Peyer's patch (tissue), 4 donors: ENCODE measurements at regions not wholly inside any gene's neighbourhood (a gene's known extent, or its start where the extent isn't known, plus 50 kb on each side); places are given as distances from the start of the nearest gene placed in this dataset.

ENCODE experiments used
- DNase-seq, 3 donors: peaks; one replicate each; pipeline ENCODE4 v3.0.0-alpha.2; 2017 to 2019
- H3K27ac ChIP-seq, 4 donors: fragments of 200-600 bp; sonication (generic); one replicate each; pipeline ENCODE4 v1.5.1; 2016 to 2019
- H3K27me3 ChIP-seq, 2 donors: fragments of 200-600 bp; sonication (generic); one replicate each; pipeline ENCODE4 v1.5.1; 2019
- H3K36me3 ChIP-seq, 3 donors: fragments of 200-600 bp; sonication (generic); one replicate each; pipeline ENCODE4 v1.5.1; 2016 to 2019
- H3K4me1 ChIP-seq, 4 donors: fragments of 200-600 bp; sonication (generic); one replicate each; pipeline ENCODE4 v1.5.1; 2016 to 2019
- H3K4me3 ChIP-seq, 4 donors: fragments of 200-600 bp; sonication (generic); 1 replicate in 3 of 4; 2 replicates in 1 of 4; pipeline ENCODE4 v1.5.1; 2016 to 2019; ENCODE audit warnings: mild to moderate bottlenecking in 1 of 4
- H3K9me3 ChIP-seq, 4 donors: fragments of 200-600 bp; sonication (generic); one replicate each; pipeline ENCODE4 v1.5.1; 2016 to 2019; ENCODE audit warnings: mild to moderate bottlenecking in 1 of 4
- CTCF ChIP-seq, 6 experiments: fragments of 450-650 bp in 4 of 6; fragments of 200-600 bp in 2 of 6; sonication (generic) in 1 of 6; IDR thresholded peaks; one replicate each; pipeline ENCODE4 v1.5.1; 2017 to 2019; ENCODE audit warnings: antibody characterized with exemption in 6 of 6, mild to moderate bottlenecking in 3 of 6, moderate library complexity in 1 of 6
- POLR2A ChIP-seq, 2 donors: fragments of 450-650 bp; IDR thresholded peaks; one replicate each; pipeline ENCODE4 v1.5.1; 2017; ENCODE audit warnings: antibody characterized with exemption in 2 of 2, mild to moderate bottlenecking in 2 of 2, moderate library complexity in 2 of 2

- Histone ChIP-seq H3K27me3 (no peaks in the 10 kb centered on the region), H3K4me1 (no peaks in the 10 kb centered on the region), H3K27ac (no peak overlapping the region), H3K36me3 (no peaks in the 10 kb centered on the region), H3K4me3 (no peak overlapping the region), H3K9me3 (no peaks in the 10 kb centered on the region)
- TF ChIP-seq POLR2A (IDR thresholded peaks at IDR 0.05) = no peak
- TF ChIP-seq CTCF (IDR thresholded peaks at IDR 0.05) = no peak
- DNase-seq = no peak
Measured at GRCh38 chr16:13680021-13680889, 239.7 kb upstream of the ERCC4 start.

DNA sequence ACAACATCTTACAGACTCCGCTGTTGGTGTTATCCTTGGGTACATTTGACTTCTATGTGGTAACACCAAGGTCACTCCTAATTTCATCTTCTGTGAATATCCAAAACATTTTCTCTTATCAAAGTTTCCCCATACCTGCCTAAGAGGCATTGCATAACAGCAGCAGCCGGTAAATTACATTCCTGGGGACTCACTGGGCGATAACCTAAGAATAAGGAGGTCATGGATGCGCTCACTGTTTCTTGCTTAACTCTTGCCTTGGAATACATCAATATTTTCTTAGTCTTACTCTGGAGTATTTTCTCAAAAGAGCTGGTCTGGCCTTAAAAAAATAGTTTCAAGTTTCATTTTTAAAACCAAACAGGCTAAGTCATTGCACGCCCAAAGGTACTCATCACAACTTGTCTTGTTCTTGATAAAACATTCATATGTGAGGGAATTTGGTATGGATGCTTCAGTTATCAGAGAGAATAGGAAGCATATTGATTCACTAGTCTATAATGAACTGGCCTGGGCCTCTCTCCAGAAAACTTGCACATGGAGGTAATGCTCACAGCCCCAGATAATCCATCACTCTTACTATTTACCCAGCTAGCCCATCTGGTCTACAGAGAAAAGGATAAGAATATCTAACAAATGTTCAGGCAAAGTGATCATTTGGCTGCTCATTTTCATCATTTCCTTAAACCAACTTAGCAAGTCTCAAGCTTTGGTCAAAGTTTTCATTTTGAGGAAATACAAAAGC, 235.0 kb upstream of the ERCC4 start:
- no peaks in the 10 kb centered on the region for H3K9me3 ChIP-seq
- H3K4me1 ChIP-seq = no peaks in the 10 kb centered on the region
- no peaks in the 10 kb centered on the region for H3K27me3 ChIP-seq
- H3K27ac ChIP-seq = no peak overlapping the region
- DNase-seq = no peak
- TF ChIP-seq CTCF (IDR thresholded peaks at IDR 0.05) (no peak), POLR2A (IDR thresholded peaks at IDR 0.05) (no peak)
- no peaks in the 10 kb centered on the region for H3K36me3 ChIP-seq
- H3K4me3 ChIP-seq = no peak overlapping the region

DNA sequence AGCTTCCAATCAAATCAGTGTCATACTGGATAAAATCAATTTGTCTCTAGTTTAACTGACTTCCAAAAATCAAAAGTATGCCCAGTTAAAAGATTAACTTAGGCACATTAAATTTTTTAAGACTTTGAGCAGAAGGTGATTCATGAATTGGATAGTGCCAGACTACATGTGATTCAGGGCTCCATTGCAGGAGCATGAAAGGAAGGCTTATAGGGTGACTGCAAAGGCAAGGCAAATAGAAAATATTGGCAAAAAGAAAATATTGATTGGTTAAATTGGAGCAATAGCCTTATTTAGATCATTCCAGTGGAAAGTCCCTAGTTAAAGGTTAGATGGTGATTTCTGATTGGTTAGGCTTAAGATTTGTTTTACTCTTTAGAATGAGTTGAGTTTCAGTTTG, 223.9 kb upstream of the ERCC4 start:
- TF ChIP-seq POLR2A (IDR thresholded peaks at IDR 0.05) = no peak
- TF ChIP-seq CTCF (IDR thresholded peaks at IDR 0.05) = no peak

DNA sequence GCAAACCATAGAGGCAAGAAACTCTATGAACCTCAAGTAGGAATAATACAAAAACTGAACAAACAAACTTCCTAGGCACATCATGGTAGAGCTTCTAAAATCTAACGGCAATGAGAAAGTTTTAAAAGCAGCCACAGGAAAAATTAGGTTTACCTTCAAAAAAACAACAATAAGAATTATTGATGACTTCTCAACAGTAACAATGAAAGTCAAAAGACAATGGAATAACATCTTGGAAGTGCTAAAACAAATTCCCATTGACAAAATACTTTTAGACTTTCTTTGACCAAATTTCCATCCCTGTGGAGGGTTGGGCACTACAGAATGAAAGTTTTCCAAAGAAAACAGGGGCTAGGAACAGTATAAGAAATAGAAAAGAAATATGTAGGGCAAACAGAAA, 222.9 kb upstream of the ERCC4 start:
- no peak for DNase-seq
- no peak for TF ChIP-seq POLR2A (IDR thresholded peaks at IDR 0.05)
- no peak for TF ChIP-seq CTCF (IDR thresholded peaks at IDR 0.05)
- H3K27me3 ChIP-seq = no peaks in the 10 kb centered on the region

More for the DNA sequence above, 223.9 kb upstream of the ERCC4 start:
- H3K27me3 ChIP-seq = no peaks in the 10 kb centered on the region
- no peaks in the 10 kb centered on the region for H3K4me1 ChIP-seq
- no peaks in the 10 kb centered on the region for H3K36me3 ChIP-seq
- no peak overlapping the region for H3K4me3 ChIP-seq
- H3K27ac ChIP-seq = no peak overlapping the region
- no peak for DNase-seq
- peaks cover 0 to 9% (median 0%) of the 10 kb centered on the region in 4 donors for H3K9me3 ChIP-seq

DNA sequence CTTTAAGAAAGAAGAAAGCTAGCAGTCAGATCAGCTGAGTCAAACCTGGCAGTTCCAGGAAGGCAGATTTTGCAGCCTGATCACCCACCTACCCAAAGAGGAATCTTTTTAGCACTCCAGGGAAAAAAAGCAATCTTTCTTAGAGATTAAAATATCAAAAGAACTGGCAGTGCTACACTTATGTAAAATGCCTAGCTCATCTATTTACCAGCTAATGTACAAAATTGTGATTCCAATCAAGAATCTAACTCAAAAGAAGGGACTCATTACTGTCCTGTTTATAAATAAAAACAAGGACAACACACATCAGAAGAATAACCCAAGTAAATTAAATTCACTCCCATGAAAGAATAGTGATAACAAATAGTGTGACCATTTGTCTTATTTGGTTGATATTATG, 222.4 kb upstream of the ERCC4 start:
- no peak for TF ChIP-seq CTCF (IDR thresholded peaks at IDR 0.05)
- TF ChIP-seq POLR2A (IDR thresholded peaks at IDR 0.05) = no peak
- DNase-seq = no peak
- no peak overlapping the region for H3K4me3 ChIP-seq
- no peaks in the 10 kb centered on the region for H3K4me1 ChIP-seq
- peaks cover 0 to 9% (median 0%) of the 10 kb centered on the region in 4 donors for H3K9me3 ChIP-seq
- no peaks in the 10 kb centered on the region for H3K27me3 ChIP-seq
- no peak overlapping the region for H3K27ac ChIP-seq
- H3K36me3 ChIP-seq = no peaks in the 10 kb centered on the region

More for the DNA sequence above, 222.9 kb upstream of the ERCC4 start:
- H3K4me3 ChIP-seq = no peak overlapping the region
- no peaks in the 10 kb centered on the region for H3K4me1 ChIP-seq
- no peaks in the 10 kb centered on the region for H3K36me3 ChIP-seq
- H3K27ac ChIP-seq = no peak overlapping the region
- H3K9me3 ChIP-seq = peaks cover 0 to 9% (median 0%) of the 10 kb centered on the region in 4 donors
